Chondrocyte (in vitro differentiated cells): ENCODE measurements at regions not wholly inside any gene's neighbourhood (a gene's known extent, or its start where the extent isn't known, plus 50 kb on each side); places are given as distances from the start of the nearest gene placed in this dataset.
A peak's percentile ranks its signal among the peaks of the same experiment; 100 is the strongest.

ENCODE experiments used
- DNase-seq: peaks from one replicate; pipeline ENCODE4 v3.0.0; 2021; ENCODE audit warnings: mixed read lengths, low spot score
- H3K27ac Mint-ChIP-seq: one replicate; pipeline ENCODE4 v1.8.0; 2021; ENCODE audit warnings: mild to moderate bottlenecking, moderate library complexity, mixed read lengths; ENCODE audit not compliant: unreplicated experiment
- H3K27me3 Mint-ChIP-seq: 2 replicates; pipeline ENCODE4 v1.8.0; 2021; ENCODE audit warnings: low read depth, mixed read lengths
- H3K36me3 Mint-ChIP-seq: 2 replicates; pipeline ENCODE4 v1.8.0; 2021; ENCODE audit warnings: low read depth, mixed read lengths
- H3K4me1 Mint-ChIP-seq: 2 replicates; pipeline ENCODE4 v1.8.0; 2021; ENCODE audit warnings: low read depth, mild to moderate bottlenecking, mixed read lengths
- H3K4me3 Mint-ChIP-seq: one replicate; pipeline ENCODE4 v1.8.0; 2021; ENCODE audit warnings: mild to moderate bottlenecking, moderate library complexity, mixed read lengths; ENCODE audit not compliant: unreplicated experiment
- H3K9me3 Mint-ChIP-seq: 2 replicates; pipeline ENCODE4 v1.8.0; 2021; ENCODE audit warnings: low read depth, mixed read lengths
- CTCF ChIP-seq: fragments of 200-600 bp; sonication (generic); IDR thresholded peaks from 2 replicates; pipeline ENCODE4 v1.5.0; 2021; ENCODE audit warnings: antibody characterized with exemption, mild to moderate bottlenecking, moderate library complexity

- Mint-ChIP-seq H3K27me3 (no peaks in the 10 kb centered on the region), H3K36me3 (no peaks in the 10 kb centered on the region), H3K27ac (peak overlapping the region; percentile 67), H3K9me3 (no peaks in the 10 kb centered on the region), H3K4me1 (peaks cover 17% of the 10 kb centered on the region), H3K4me3 (no peak overlapping the region)
- no peak for DNase-seq
- TF ChIP-seq CTCF: no peak
Measured at GRCh38 chr5:104541141-104541785, 978.7 kb upstream of the NUDT12 start.

GRCh38 chr5:104540448-104540847 is 977.9 kb upstream of the NUDT12 start:
- Mint-ChIP-seq H3K9me3 (no peaks in the 10 kb centered on the region), H3K27me3 (no peaks in the 10 kb centered on the region), H3K4me3 (peak overlapping the region; percentile 2), H3K36me3 (no peaks in the 10 kb centered on the region), H3K27ac (peak overlapping the region; percentile 67), H3K4me1 (peaks cover 17% of the 10 kb centered on the region)
- no peak for TF ChIP-seq CTCF
- no peak for DNase-seq

GRCh38 chr5:104539618-104540350 is 977.2 kb upstream of the NUDT12 start:
- no peak for TF ChIP-seq CTCF
- Mint-ChIP-seq H3K4me3 (no peak overlapping the region), H3K27ac (no peak overlapping the region), H3K36me3 (no peaks in the 10 kb centered on the region), H3K4me1 (peaks cover 17% of the 10 kb centered on the region), H3K9me3 (peaks cover 1% of the 10 kb centered on the region), H3K27me3 (no peaks in the 10 kb centered on the region)
- DNase-seq: no peak

GRCh38 chr5:104538734-104539133 is 976.1 kb upstream of the NUDT12 start:
- H3K4me3 Mint-ChIP-seq: no peak overlapping the region
- no peak for TF ChIP-seq CTCF
- DNase-seq: no peak
- no peak overlapping the region for H3K27ac Mint-ChIP-seq
- H3K4me1 Mint-ChIP-seq: peaks cover 17% of the 10 kb centered on the region
- H3K36me3 Mint-ChIP-seq: no peaks in the 10 kb centered on the region
- H3K9me3 Mint-ChIP-seq: peaks cover 4% of the 10 kb centered on the region
- no peaks in the 10 kb centered on the region for H3K27me3 Mint-ChIP-seq

- H3K4me3 Mint-ChIP-seq: no peak overlapping the region
- DNase-seq: no peak
- H3K27ac Mint-ChIP-seq: no peak overlapping the region
- H3K27me3 Mint-ChIP-seq: no peaks in the 10 kb centered on the region
- TF ChIP-seq CTCF: no peak
- peaks cover 4% of the 10 kb centered on the region for H3K9me3 Mint-ChIP-seq
- peaks cover 3% of the 10 kb centered on the region for H3K4me1 Mint-ChIP-seq
- H3K36me3 Mint-ChIP-seq: no peaks in the 10 kb centered on the region
Measured at GRCh38 chr5:104533498-104533897, 970.9 kb upstream of the NUDT12 start.
